ENCODE measurements at regions not wholly inside any gene's neighbourhood (a gene's known extent, or its start where the extent isn't known, plus 50 kb on each side); places are given as distances from the start of the nearest gene placed in this dataset.

DNA sequence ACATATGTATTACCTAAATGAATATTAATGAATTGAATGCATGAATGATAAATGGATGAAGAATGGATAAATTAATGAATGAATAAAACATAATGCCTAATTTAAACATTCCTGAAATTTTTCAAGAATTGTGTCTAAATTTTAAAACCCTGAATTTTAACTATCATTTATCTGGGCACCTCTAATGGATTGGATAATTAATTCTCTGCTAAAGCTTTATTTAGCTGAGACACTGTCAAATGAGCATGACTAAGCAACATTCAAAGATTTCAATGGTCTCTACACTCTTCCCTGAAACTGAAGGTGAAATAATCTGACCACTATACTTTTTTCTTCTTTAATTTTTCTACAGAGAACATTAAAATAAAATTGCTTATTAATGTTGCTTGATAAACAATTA lies 1197.7 kb downstream of the C4orf33 start:
- no peak for DNase-seq (ENCODE audit: low read depth)

DNA sequence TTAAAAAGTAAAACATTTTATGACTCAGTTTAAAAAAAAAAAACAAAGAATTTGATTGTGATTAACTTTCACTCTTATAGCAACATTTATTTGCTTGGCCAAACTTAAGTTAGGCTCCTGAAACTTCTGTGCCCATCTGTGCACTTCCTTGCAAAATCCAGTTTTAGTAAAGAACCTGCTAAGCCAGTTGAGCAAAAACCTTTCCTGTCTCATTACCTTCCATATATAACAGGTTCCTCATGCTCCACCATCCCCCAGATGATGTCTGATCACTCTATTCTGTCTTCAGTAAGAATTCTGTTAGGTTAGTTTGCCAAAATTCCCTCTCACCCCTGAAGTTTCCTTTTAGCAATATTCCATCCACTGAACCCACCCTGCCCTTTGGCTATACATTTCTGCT lies 1200.5 kb downstream of the C4orf33 start:
- DNase-seq (ENCODE audit: low read depth) = no peak

GRCh38 chr4:130306566-130306965 lies 1210.6 kb downstream of the C4orf33 start:
- DNase-seq (ENCODE audit: low read depth) = no peak

GRCh38 chr4:130309221-130309620 lies 1213.3 kb downstream of the C4orf33 start:
- no peak for DNase-seq (ENCODE audit: low read depth)

DNA sequence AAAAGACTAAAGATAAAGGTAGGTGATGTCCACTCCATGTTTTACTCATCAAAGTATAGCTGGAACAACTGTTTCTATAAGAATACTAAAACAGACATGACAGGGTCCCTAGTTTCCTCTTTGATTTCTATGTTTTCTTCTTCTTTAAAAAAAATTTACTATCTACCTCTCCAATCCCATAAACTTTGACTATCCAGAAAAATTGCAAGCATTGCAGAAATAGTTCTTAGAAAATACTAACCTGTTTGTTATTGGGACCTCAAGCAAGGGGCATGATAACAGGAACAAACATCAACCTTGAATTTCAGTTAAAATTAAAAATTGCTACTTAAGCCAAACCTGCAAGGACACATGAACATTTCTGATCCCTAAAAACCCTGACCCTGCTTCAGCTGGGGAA lies 1226.5 kb downstream of the C4orf33 start:
- no peak for DNase-seq (ENCODE audit: low read depth)

DNA sequence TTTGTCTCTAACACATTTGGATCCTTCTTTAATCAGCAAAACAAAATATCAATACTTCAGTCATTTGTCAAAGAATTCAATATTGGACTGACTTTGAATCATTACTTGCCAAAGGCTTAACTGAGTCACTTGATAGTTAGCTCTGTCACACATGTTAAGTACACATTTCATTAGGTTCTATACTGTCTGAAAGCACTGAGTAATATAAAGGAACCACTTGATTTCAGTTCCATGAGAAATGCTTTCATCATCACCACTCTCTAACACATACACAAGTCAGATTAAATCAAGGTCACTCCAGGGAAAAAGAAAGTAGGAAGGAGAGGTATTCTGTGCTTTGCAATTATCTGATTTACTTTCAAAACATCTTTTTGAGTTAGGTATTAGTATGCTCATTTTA lies 1233.1 kb downstream of the C4orf33 start:
- DNase-seq (ENCODE audit: low read depth) = no peak

DNA sequence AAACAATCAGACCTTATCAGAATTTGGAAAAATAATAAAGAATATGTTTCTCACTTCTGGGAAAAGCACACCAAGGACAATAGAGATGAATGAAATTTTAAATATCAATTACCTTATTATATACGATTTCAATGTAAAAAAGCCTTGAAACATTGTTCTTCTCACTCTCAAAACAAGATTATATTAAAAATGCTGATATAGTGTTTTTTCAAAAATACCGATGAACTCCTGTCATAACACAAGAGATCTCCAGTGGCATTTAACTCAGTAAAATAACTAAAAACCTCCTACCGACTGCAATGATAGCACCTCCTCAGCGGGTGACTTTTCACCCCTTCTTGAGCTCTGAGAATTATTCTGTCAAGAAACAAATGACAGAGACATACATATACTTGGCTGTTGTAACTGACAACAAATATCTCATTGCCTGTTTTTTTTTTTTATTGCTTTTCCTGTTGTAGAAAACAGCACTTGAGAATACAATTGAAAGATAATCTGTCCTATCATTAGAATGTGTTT lies 1237.3 kb downstream of the C4orf33 start:
- no peak for DNase-seq (ENCODE audit: low read depth)

GRCh38 chr4:130335417-130336194 lies 1239.7 kb downstream of the C4orf33 start:
- no peak for DNase-seq (ENCODE audit: low read depth)

- DNase-seq (ENCODE audit: low read depth) = peak; percentile 21
These were observed 1240.7 kb downstream of the C4orf33 start for GRCh38 chr4:130336585-130337217.

DNA sequence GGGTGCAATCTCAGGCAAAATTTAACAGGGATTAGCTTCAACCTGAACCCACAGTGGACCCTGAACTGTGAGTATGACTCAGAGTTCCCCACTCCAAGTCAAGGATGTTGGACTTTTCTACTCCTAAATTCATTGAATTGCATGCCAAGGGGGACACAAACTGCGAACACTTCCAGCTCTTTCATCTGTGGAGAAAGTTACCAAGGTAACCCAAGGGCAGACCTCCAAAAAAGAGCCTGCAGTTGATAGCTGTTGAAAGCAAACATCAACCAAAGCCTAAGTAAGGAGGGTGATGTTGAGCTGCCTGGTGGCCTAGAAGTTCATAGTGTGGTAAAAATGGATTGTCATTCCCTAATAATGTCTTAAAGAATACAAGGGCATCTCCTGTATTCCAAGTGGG lies 1242.9 kb downstream of the C4orf33 start:
- no peak for DNase-seq (ENCODE audit: low read depth)

GRCh38 chr4:130349745-130350144 lies 1253.8 kb downstream of the C4orf33 start:
- DNase-seq (ENCODE audit: low read depth) = no peak

DNA sequence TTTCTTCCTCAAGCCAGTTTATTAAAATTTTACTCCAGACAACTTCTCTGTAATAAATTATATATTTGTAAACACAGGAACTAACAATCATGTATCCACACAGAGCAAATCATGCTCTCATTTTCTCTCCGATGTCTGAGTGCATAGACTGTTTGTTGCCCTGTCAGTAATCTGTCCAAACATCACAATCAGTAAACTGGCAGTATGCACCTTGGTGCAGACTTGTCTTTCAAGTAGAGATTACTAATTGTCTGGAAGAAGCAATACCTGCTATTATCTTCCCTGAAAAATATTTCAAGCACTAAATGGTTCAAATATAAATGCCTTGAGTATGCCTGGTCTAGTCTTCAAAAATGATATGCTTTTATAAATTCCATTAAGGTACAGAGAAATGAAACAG lies 1260.9 kb downstream of the C4orf33 start:
- no peak for DNase-seq (ENCODE audit: low read depth)

DNA sequence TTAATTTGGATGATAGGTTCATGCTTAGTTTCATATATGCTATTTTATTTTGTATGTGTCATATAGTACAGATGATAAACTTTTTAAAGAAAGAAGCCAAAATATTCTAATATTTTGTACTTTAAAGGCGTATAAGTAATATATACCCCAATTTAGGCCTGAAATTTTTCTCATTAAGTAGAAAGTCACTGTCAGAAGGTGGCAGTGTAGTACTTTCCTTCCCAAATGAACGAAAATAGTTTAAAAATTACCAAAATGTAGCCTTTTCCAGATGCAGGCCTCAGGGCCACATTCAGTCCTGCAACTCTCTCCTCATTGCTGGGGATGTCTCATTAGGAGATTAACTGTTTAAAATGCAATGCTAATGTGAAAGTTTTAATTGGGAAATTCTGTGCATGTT lies 1263.6 kb downstream of the C4orf33 start:
- DNase-seq (ENCODE audit: low read depth) = peak; percentile 17

- no peak for DNase-seq (ENCODE audit: low read depth)
These were observed 1265.7 kb downstream of the C4orf33 start for GRCh38 chr4:130361616-130362015.

- no peak for DNase-seq (ENCODE audit: low read depth)
These were observed 1272.7 kb downstream of the C4orf33 start for GRCh38 chr4:130368668-130369067.

- DNase-seq (ENCODE audit: low read depth) = no peak
These were observed 1297.3 kb downstream of the C4orf33 start for GRCh38 chr4:130393231-130393630.

- no peak for DNase-seq (ENCODE audit: low read depth)
These were observed 1297.7 kb downstream of the C4orf33 start for GRCh38 chr4:130393642-130394041.

DNA sequence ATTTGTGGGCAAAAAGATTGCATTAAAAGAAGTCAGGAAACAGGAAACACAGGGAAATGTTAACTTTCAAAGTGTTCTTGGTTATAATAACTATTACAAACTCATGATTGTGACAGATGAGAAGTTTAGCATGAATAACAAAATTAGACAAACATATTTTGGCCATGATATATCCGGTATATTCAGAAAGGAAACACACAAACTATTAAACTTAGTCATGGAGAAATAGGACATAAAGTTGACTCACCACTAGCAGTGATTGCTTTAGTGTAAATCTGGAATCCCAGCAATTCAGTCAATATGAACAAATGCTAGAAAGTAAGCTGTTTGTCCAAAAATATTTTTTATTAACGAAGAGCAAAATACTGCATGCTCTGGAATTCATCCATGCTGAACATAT lies 1299.9 kb downstream of the C4orf33 start:
- peak; percentile 66 for DNase-seq (ENCODE audit: low read depth)

DNA sequence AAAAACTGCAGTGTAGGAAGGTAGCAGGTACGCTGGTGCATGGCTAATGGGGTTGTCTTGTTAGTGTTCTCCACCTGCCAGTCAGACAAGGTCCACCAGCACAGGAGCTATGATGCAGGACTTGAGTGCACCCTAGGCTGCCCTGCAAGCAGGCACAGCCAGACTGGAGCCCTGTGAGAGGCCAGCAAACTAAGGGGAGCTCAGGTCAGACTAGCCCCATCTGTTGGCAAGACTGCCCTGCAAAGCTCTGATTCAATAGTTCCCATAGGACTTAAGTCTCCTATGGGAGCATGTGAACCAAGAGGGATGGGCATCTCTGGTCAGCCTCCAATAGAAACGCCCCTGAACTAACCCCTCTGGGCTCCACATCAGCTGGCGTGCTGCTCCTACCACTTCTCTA lies 1307.3 kb downstream of the C4orf33 start:
- no peak for DNase-seq (ENCODE audit: low read depth)

GRCh38 chr4:130416228-130416627 lies 1320.3 kb downstream of the C4orf33 start:
- DNase-seq (ENCODE audit: low read depth) = no peak

GRCh38 chr4:130419211-130419975 lies 1323.4 kb downstream of the C4orf33 start:
- no peak for DNase-seq (ENCODE audit: low read depth)

- DNase-seq (ENCODE audit: low read depth) = no peak
These were observed 1326.3 kb downstream of the C4orf33 start for GRCh38 chr4:130422261-130422660.

Data from HT1080 (cell line).